Fibroblast of lung (primary cell): ENCODE measurements at regions not wholly inside any gene's neighbourhood (a gene's known extent, or its start where the extent isn't known, plus 50 kb on each side); places are given as distances from the start of the nearest gene placed in this dataset.

Experiments
- DNase-seq, 2 donors: peaks; one replicate each; pipeline versions ENCODE4 v3.0.0 to v3.0.0-alpha.2; 2010; ENCODE audit warnings: low read depth in 2 of 2
- H2AFZ ChIP-seq: 2 replicates; pipeline ENCODE4 v1.5.1; 2012; ENCODE audit warnings: low read length, control low read depth, inconsistent platforms
- H3K27ac ChIP-seq: 2 replicates; pipeline ENCODE4 v1.5.1; 2011; ENCODE audit warnings: low read length, control low read depth; ENCODE audit not compliant: insufficient read depth
- H3K27me3 ChIP-seq: 2 replicates; pipeline ENCODE4 v1.5.1; 2011; ENCODE audit warnings: mild to moderate bottlenecking, low read length; ENCODE audit not compliant: control insufficient read depth, insufficient read depth
- H3K36me3 ChIP-seq: 2 replicates; pipeline ENCODE4 v1.5.1; 2011; ENCODE audit warnings: low read length; ENCODE audit not compliant: control insufficient read depth, insufficient read depth
- H3K4me1 ChIP-seq: 2 replicates; pipeline ENCODE4 v1.5.1; 2011; ENCODE audit warnings: low read length; ENCODE audit not compliant: control insufficient read depth, insufficient read depth; ENCODE audit errors: extremely low read depth
- H3K4me2 ChIP-seq: 2 replicates; pipeline ENCODE4 v1.5.1; 2011; ENCODE audit warnings: low read length, control low read depth; ENCODE audit not compliant: insufficient read depth; ENCODE audit errors: extremely low read depth
- H3K4me3 ChIP-seq, 4 experiments: fragments of 200-600 bp in 1 of 4; sonication (generic) in 1 of 4; replicated peaks in 1 of 4; 2 replicates each; pipeline ENCODE4 v1.5.1; 2011 to 2016; ENCODE audit warnings: low read length in 4 of 4, low read depth in 3 of 4, mild to moderate bottlenecking in 3 of 4, control low read depth in 2 of 4, inconsistent platforms in 1 of 4, mixed read lengths in 1 of 4; ENCODE audit not compliant: insufficient read depth in 1 of 4; ENCODE audit errors: control extremely low read depth in 1 of 4
- H3K79me2 ChIP-seq: 2 replicates; pipeline ENCODE4 v1.5.1; 2012; ENCODE audit warnings: mild to moderate bottlenecking, low read length, inconsistent platforms; ENCODE audit not compliant: control insufficient read depth, insufficient read depth
- H3K9ac ChIP-seq: 2 replicates; pipeline ENCODE4 v1.5.1; 2011; ENCODE audit warnings: mild to moderate bottlenecking, low read length, control low read depth; ENCODE audit not compliant: insufficient read depth
- H3K9me3 ChIP-seq: 2 replicates; pipeline ENCODE4 v1.5.1; 2012; ENCODE audit warnings: low read depth, low read length; ENCODE audit not compliant: control insufficient read depth, insufficient read depth
- H4K20me1 ChIP-seq: 2 replicates; pipeline ENCODE4 v1.5.1; 2011; ENCODE audit warnings: low read length; ENCODE audit not compliant: control insufficient read depth, insufficient read depth; ENCODE audit errors: extremely low read depth
- EZH2 ChIP-seq: IDR thresholded peaks from 2 replicates; pipeline ENCODE4 v1.5.1; 2012; ENCODE audit warnings: low read length, control low read depth, mild to moderate bottlenecking; ENCODE audit errors: missing control alignments
- TF ChIP-seq, protein P1 (sequence below), 2 donors: IDR thresholded peaks in 1 of 2; conservative IDR thresholded peaks in 1 of 2; 1 replicate in 1 of 2; 2 replicates in 1 of 2; pipeline ENCODE4 v1.5.1; 2011 to 2012; ENCODE audit warnings: low read length in 2 of 2, control low read depth in 1 of 2, inconsistent platforms in 1 of 2, low read depth in 1 of 2, mild to moderate bottlenecking in 1 of 2

DNA sequence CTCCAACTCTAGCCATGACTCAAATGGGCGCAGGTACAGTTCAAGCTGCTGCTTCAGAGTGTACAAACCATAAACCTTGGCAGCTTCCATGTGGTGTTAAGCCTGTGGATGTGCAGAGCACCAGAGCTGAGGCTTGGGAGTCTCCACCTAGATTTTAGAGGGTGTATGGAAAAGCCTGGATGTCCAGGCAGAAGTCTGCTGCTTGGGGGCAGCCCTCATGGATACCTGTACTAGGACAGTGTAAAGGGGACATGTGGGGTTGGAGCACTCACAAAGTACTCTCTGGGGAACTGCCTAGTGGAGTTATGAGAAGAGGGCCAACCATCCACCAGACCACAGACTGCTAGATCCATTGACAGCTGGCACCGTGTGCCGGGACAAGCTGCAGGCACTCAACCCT is 273.5 kb upstream of the ST8SIA4 start:
- DNase-seq, result no peak
- H4K20me1 ChIP-seq, result no peaks in the 10 kb centered on the region
- TF ChIP-seq EZH2, result no peak
- TF ChIP-seq, protein P1, sequence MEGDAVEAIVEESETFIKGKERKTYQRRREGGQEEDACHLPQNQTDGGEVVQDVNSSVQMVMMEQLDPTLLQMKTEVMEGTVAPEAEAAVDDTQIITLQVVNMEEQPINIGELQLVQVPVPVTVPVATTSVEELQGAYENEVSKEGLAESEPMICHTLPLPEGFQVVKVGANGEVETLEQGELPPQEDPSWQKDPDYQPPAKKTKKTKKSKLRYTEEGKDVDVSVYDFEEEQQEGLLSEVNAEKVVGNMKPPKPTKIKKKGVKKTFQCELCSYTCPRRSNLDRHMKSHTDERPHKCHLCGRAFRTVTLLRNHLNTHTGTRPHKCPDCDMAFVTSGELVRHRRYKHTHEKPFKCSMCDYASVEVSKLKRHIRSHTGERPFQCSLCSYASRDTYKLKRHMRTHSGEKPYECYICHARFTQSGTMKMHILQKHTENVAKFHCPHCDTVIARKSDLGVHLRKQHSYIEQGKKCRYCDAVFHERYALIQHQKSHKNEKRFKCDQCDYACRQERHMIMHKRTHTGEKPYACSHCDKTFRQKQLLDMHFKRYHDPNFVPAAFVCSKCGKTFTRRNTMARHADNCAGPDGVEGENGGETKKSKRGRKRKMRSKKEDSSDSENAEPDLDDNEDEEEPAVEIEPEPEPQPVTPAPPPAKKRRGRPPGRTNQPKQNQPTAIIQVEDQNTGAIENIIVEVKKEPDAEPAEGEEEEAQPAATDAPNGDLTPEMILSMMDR (conservative IDR thresholded peaks at IDR 0.05 in 1 of 2, IDR thresholded peaks at IDR 0.05 in 1 of 2; ENCODE audit: low read depth in 1 of 2, low read length in 2 of 2), result no peak

DNA sequence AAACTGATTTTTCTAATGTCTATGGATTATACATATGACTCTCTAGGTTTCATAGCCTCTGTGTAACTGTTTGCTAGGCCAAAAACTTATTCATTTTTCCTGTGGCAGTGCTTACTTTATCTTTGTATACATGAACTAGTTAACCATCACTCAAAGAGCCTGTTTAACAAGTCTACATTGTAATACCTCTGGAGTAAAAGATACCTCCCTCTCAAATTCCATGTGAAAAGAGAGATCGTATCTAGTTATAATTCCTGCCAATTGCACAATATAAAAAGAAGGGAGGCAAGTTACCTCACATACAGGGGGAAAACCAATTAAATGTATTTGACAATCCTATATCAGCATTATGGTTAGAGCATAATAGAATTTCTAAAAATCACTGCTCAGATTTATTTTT is 271.9 kb upstream of the ST8SIA4 start:
- DNase-seq, result no peak
- Histone ChIP-seq H3K4me1 (no peaks in the 10 kb centered on the region), H3K36me3 (no peaks in the 10 kb centered on the region), H3K79me2 (no peaks in the 10 kb centered on the region), H3K4me3 (no peak overlapping the region), H3K9me3 (no peaks in the 10 kb centered on the region), H3K27me3 (no peaks in the 10 kb centered on the region), H3K27ac (no peak overlapping the region), H2AFZ (no peak overlapping the region), H4K20me1 (no peaks in the 10 kb centered on the region), H3K4me2 (no peak overlapping the region), H3K9ac (no peak overlapping the region)
- TF ChIP-seq, protein P1 (conservative IDR thresholded peaks at IDR 0.05 in 1 of 2, IDR thresholded peaks at IDR 0.05 in 1 of 2; ENCODE audit: low read depth in 1 of 2, low read length in 2 of 2), result no peak
- no peak for TF ChIP-seq EZH2

More for the DNA sequence above, 273.5 kb upstream of the ST8SIA4 start:
- no peak overlapping the region for H3K27ac ChIP-seq
- H3K27me3 ChIP-seq, result no peaks in the 10 kb centered on the region
- no peak overlapping the region for H3K9ac ChIP-seq
- no peak overlapping the region for H2AFZ ChIP-seq
- H3K9me3 ChIP-seq, result no peaks in the 10 kb centered on the region
- H3K4me1 ChIP-seq, result no peaks in the 10 kb centered on the region
- no peak overlapping the region for H3K4me3 ChIP-seq
- no peak overlapping the region for H3K4me2 ChIP-seq
- H3K36me3 ChIP-seq, result no peaks in the 10 kb centered on the region
- no peaks in the 10 kb centered on the region for H3K79me2 ChIP-seq

DNA sequence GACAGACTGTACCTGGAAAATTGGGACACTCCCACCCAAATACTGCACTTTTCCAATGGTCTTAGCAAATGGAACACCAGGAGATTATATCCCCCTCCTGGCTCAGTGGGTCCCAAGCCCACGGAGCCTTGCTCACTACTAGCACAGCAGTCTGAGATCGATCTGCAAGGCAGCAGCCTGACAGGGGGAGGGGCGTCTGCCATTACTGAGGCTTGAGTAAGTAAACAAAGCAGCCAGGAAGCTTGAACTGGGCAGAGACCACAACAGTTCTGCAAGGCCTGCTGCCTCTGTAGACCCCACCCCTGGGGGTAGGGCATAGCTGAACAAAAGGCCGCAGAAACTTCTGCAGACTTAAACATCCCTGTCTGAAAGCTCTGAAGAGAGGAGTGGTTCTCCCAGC is 260.0 kb upstream of the ST8SIA4 start:
- no peak overlapping the region for H3K9ac ChIP-seq
- H3K36me3 ChIP-seq, result no peaks in the 10 kb centered on the region
- no peaks in the 10 kb centered on the region for H4K20me1 ChIP-seq
- no peak overlapping the region for H3K27ac ChIP-seq
- no peaks in the 10 kb centered on the region for H3K9me3 ChIP-seq
- TF ChIP-seq EZH2, result no peak
- TF ChIP-seq, protein P1 (conservative IDR thresholded peaks at IDR 0.05 in 1 of 2, IDR thresholded peaks at IDR 0.05 in 1 of 2; ENCODE audit: low read depth in 1 of 2, low read length in 2 of 2), result no peak
- H3K27me3 ChIP-seq, result no peaks in the 10 kb centered on the region
- DNase-seq, result no peak
- H2AFZ ChIP-seq, result no peak overlapping the region
- no peak overlapping the region for H3K4me2 ChIP-seq
- H3K4me1 ChIP-seq, result no peaks in the 10 kb centered on the region
- no peaks in the 10 kb centered on the region for H3K79me2 ChIP-seq
- no peak overlapping the region for H3K4me3 ChIP-seq
